ENCODE measurements at regions not wholly inside any gene's neighbourhood (a gene's known extent, or its start where the extent isn't known, plus 50 kb on each side); places are given as distances from the start of the nearest gene placed in this dataset.
A peak's percentile ranks its signal among the peaks of the same experiment; 100 is the strongest.
"Not testable (repeated sequence)": the region's sequence is repeated elsewhere in the genome, so short reads cannot be mapped to it uniquely, and the experiment has no call there.

- Mint-ChIP-seq H3K27me3 (no peaks in the 10 kb centered on the region), H3K27ac (peak overlapping the region; percentile 84), H3K4me3 (peak overlapping the region; percentile 59), H3K36me3 (no peaks in the 10 kb centered on the region), H3K4me1 (ENCODE audit: unreplicated experiment) (peaks cover 39% of the 10 kb centered on the region), H3K9me3 (no peaks in the 10 kb centered on the region)
- no peak for TF ChIP-seq CTCF (conservative IDR thresholded peaks at IDR 0.05)
- no peak for DNase-seq (ENCODE audit: extremely low spot score, unreplicated experiment)
These were observed 87.5 kb upstream of the GAS1 start for GRCh38 chr9:87034841-87035240.

GRCh38 chr9:87035879-87036278 lies 88.6 kb upstream of the GAS1 start:
- H3K4me1 Mint-ChIP-seq (ENCODE audit: unreplicated experiment) = peaks cover 41% of the 10 kb centered on the region
- TF ChIP-seq CTCF (conservative IDR thresholded peaks at IDR 0.05) = no peak
- peaks cover 4% of the 10 kb centered on the region for H3K36me3 Mint-ChIP-seq
- no peak overlapping the region for H3K27ac Mint-ChIP-seq
- no peak for DNase-seq (ENCODE audit: extremely low spot score, unreplicated experiment)
- no peak overlapping the region for H3K4me3 Mint-ChIP-seq
- H3K9me3 Mint-ChIP-seq = peaks cover 3% of the 10 kb centered on the region
- H3K27me3 Mint-ChIP-seq = no peaks in the 10 kb centered on the region

DNA sequence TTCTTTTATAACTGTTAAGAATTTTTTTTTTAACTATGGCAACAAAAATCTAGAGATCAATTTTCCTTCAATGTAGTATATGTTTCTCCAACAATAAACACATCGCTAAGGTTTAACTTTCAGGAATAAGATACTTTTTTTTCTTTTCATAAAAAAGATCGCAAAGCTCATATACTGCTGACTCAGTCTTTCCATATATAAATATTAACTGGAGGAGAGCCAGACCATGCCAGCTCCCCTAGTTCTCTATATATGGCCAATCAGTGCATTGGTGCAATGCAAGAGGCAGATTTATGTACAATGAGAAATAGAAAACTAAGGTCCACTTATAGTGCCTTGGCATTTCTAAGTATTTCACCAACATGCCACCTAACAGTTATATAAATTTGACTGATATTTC lies 89.2 kb upstream of the GAS1 start:
- H3K27ac Mint-ChIP-seq = no peak overlapping the region
- peaks cover 3% of the 10 kb centered on the region for H3K9me3 Mint-ChIP-seq
- no peak for DNase-seq (ENCODE audit: extremely low spot score, unreplicated experiment)
- H3K27me3 Mint-ChIP-seq = no peaks in the 10 kb centered on the region
- no peak for TF ChIP-seq CTCF (conservative IDR thresholded peaks at IDR 0.05)
- no peak overlapping the region for H3K4me3 Mint-ChIP-seq
- peaks cover 41% of the 10 kb centered on the region for H3K4me1 Mint-ChIP-seq (ENCODE audit: unreplicated experiment)
- H3K36me3 Mint-ChIP-seq = peaks cover 9% of the 10 kb centered on the region

- H3K27ac Mint-ChIP-seq = peak overlapping the region; percentile 33
- no peak for TF ChIP-seq CTCF (conservative IDR thresholded peaks at IDR 0.05)
- no peaks in the 10 kb centered on the region for H3K27me3 Mint-ChIP-seq
- H3K4me1 Mint-ChIP-seq (ENCODE audit: unreplicated experiment) = peaks cover 20% of the 10 kb centered on the region
- peaks cover 3% of the 10 kb centered on the region for H3K9me3 Mint-ChIP-seq
- H3K4me3 Mint-ChIP-seq = peak overlapping the region; percentile 18
- no peak for DNase-seq (ENCODE audit: extremely low spot score, unreplicated experiment)
- peaks cover 13% of the 10 kb centered on the region for H3K36me3 Mint-ChIP-seq
These were observed 92.6 kb upstream of the GAS1 start for GRCh38 chr9:87039809-87040392.

- peaks cover 14% of the 10 kb centered on the region for H3K4me1 Mint-ChIP-seq (ENCODE audit: unreplicated experiment)
- H3K27ac Mint-ChIP-seq = peak overlapping the region; percentile 97
- peak overlapping the region; percentile 86 for H3K4me3 Mint-ChIP-seq
- no peak for TF ChIP-seq CTCF (conservative IDR thresholded peaks at IDR 0.05)
- H3K9me3 Mint-ChIP-seq = peaks cover 3% of the 10 kb centered on the region
- DNase-seq (ENCODE audit: extremely low spot score, unreplicated experiment) = no peak
- H3K36me3 Mint-ChIP-seq = peaks cover 13% of the 10 kb centered on the region
- H3K27me3 Mint-ChIP-seq = no peaks in the 10 kb centered on the region
These were observed 93.2 kb upstream of the GAS1 start for GRCh38 chr9:87040410-87041009.

GRCh38 chr9:87041553-87042235 lies 94.4 kb upstream of the GAS1 start:
- DNase-seq (ENCODE audit: extremely low spot score, unreplicated experiment); H3K9me3 Mint-ChIP-seq: not testable (repeated sequence)

GRCh38 chr9:87049929-87050608 lies 102.8 kb upstream of the GAS1 start:
- H3K36me3 Mint-ChIP-seq; DNase-seq (ENCODE audit: extremely low spot score, unreplicated experiment); H3K4me1 Mint-ChIP-seq (ENCODE audit: unreplicated experiment); H3K27ac Mint-ChIP-seq; H3K4me3 Mint-ChIP-seq; H3K27me3 Mint-ChIP-seq: not testable (repeated sequence)
- H3K9me3 Mint-ChIP-seq = peaks cover 24% of the 10 kb centered on the region

More at GRCh38 chr9:87041553-87042235, 94.4 kb upstream of the GAS1 start:
- H3K27me3 Mint-ChIP-seq; H3K4me1 Mint-ChIP-seq (ENCODE audit: unreplicated experiment): not testable (repeated sequence)
- H3K4me3 Mint-ChIP-seq = peak overlapping the region; percentile 86
- H3K36me3 Mint-ChIP-seq = peaks cover 13% of the 10 kb centered on the region
- H3K27ac Mint-ChIP-seq = peak overlapping the region; percentile 97
